22Rv1 (cell line): ENCODE measurements at regions not wholly inside any gene's neighbourhood (a gene's known extent, or its start where the extent isn't known, plus 50 kb on each side); places are given as distances from the start of the nearest gene placed in this dataset.

ENCODE experiments used
- CTCF ChIP-seq: fragments of 450-650 bp; IDR thresholded peaks from 2 replicates; pipeline ENCODE4 v1.5.1; 2017; ENCODE audit warnings: mild to moderate bottlenecking
- ZFX ChIP-seq: fragments of 450-650 bp; IDR thresholded peaks from 2 replicates; pipeline ENCODE4 v1.6.1; 2017; ENCODE audit warnings: antibody characterized with exemption, borderline replicate concordance

- TF ChIP-seq CTCF: no peak
- TF ChIP-seq ZFX: no peak
These were observed 149.6 kb upstream of the PPP2R2D start for GRCh38 chr10:131750973-131751826.
